LNCaP clone FGC (cell line): ENCODE measurements at regions not wholly inside any gene's neighbourhood (a gene's known extent, or its start where the extent isn't known, plus 50 kb on each side); places are given as distances from the start of the nearest gene placed in this dataset.

ENCODE experiments used
- DNase-seq: peaks from one replicate; pipeline ENCODE4 v3.0.0-alpha.2; 2011; ENCODE audit warnings: low read depth
- H3K4me3 ChIP-seq: 2 replicates; pipeline ENCODE4 v1.5.1; 2011; ENCODE audit warnings: mild to moderate bottlenecking, low read depth, low read length, control low read depth
- TF ChIP-seq, protein P1 (sequence below): IDR thresholded peaks from 2 replicates; pipeline ENCODE4 v1.5.1; 2012; ENCODE audit warnings: mild to moderate bottlenecking; ENCODE audit not compliant: control insufficient read depth, insufficient read depth; ENCODE audit errors: extremely low read depth

DNA sequence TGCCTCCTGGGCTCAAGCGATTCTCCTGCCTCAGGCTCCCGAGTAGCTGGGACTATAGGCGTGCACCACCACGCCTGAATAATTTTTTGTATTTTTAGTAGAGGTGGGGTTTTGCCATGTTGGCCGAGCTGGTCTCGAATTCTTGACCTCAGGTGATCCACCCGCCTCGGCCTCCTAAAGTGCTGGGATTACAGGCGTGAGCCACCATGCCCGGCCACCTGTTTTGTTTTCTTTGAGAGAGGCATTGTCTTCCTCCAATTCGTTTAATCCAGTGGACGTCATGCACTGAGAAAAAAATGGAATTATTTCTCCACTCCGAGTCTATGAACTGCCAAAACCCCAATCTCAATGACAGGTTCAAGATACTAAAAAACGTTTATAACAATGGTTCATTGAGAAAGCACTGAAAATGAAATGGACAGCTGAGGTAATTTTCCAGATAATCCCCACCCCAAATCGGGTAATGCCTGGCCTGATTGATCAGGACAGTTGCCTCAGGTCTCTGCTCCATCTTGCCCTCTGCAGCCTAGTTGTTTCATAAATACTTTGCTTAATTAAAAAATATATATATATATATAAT lies 132.7 kb upstream of the PARP11 start:
- TF ChIP-seq, protein P1, sequence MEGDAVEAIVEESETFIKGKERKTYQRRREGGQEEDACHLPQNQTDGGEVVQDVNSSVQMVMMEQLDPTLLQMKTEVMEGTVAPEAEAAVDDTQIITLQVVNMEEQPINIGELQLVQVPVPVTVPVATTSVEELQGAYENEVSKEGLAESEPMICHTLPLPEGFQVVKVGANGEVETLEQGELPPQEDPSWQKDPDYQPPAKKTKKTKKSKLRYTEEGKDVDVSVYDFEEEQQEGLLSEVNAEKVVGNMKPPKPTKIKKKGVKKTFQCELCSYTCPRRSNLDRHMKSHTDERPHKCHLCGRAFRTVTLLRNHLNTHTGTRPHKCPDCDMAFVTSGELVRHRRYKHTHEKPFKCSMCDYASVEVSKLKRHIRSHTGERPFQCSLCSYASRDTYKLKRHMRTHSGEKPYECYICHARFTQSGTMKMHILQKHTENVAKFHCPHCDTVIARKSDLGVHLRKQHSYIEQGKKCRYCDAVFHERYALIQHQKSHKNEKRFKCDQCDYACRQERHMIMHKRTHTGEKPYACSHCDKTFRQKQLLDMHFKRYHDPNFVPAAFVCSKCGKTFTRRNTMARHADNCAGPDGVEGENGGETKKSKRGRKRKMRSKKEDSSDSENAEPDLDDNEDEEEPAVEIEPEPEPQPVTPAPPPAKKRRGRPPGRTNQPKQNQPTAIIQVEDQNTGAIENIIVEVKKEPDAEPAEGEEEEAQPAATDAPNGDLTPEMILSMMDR = no peak
- DNase-seq = no peak
- H3K4me3 ChIP-seq = no peak overlapping the region

DNA sequence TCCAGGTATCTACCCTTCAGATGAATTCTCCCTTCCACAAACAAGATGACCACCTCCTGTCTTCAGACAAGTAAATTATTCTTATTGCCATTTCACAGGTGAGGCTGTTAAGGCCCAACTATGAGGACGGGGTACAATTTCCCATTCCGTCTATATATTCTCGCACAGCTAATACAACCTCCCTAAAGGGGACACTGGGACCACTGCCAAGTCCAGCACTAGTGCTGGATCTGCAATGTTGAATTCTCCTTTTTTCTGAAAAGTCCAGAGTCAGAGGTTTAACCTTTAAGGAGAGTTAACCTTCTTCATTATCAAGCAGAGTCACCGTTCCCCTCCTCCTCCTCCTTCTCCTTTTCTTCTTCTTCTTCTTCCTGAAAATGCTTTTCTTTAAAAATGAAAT lies 130.4 kb upstream of the PARP11 start:
- DNase-seq = no peak
- TF ChIP-seq, protein P1 = no peak
- no peak overlapping the region for H3K4me3 ChIP-seq

DNA sequence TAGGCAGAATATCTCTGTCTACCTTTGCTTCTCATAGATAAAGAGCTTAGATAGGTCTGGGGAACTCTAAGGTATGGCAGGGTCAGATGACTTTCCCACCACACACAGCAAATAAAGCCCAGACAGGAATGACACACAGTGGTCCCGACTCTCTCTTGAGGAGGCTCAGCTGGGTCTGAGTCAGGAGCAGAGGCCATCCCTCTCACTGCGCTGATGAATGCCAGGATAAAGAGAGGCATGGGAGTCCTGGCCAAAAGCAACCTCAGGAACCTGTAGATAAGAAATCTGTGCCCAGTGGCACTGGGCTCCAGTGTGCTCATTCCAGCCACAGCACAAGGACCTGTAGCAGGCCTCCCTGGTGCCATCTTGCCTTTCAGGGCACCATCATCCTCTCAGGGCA lies 129.4 kb upstream of the PARP11 start:
- TF ChIP-seq, protein P1 = no peak
- DNase-seq = no peak
- no peak overlapping the region for H3K4me3 ChIP-seq

DNA sequence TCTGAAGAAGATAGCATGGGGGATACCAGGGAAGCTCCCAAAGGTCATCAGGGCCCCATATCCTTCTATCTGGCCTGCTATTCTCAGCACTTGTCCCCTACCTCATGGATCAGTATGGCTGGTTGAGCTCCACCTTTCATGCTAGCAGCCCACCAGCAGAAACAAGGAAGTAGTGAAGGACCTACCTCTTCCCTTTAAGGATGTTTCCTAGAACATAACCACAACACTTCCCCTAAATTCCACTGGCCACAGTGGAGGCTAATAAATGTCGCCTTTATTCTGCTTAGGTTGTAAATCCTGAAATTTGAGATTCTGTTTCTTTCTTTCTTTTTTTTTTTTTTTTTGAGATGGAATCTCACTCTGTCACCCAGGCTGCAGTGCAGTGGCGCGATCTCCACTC lies 128.6 kb upstream of the PARP11 start:
- TF ChIP-seq, protein P1 = no peak
- H3K4me3 ChIP-seq = no peak overlapping the region
- no peak for DNase-seq

DNA sequence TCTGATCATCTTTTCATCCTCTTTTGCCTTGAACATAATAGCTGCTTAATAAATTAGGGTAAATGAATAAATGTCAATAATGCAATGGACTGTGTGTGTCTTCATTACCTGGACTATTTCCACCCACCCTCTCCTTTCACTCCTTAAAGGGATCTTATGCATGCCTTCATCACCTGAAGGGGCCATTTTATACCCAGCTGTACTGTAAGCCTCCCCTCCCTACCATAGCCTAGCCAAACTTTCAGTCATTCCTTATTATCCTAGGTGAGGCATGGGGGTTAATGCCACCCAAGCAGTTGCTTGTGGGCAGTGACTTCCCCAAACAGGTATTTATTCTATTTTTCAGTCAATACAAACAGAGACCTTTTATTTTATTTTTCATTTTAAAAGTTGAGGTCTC lies 127.8 kb upstream of the PARP11 start:
- no peak for DNase-seq
- no peak overlapping the region for H3K4me3 ChIP-seq
- TF ChIP-seq, protein P1 = no peak

DNA sequence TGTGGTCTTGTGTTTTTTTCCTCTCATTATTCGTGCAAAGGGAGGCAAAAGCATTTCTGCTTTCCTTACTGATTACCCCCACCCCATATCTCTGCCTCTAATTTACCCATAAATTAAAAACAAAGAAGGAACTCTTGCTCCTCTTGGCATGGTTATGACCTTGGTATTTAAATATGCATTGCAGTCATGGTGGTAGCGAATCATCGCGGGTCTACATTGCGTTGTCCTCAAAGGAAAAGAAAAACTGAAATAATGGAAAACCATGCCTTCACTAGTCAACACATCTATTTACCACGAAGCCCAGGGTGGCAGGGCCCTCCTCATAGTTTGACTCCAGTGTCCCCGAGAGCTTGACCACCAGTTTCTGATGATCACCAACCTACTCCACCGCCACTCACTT lies 126.7 kb upstream of the PARP11 start:
- TF ChIP-seq, protein P1 = no peak
- no peak for DNase-seq
- no peak overlapping the region for H3K4me3 ChIP-seq
